H9 (cell line): ENCODE measurements at regions not wholly inside any gene's neighbourhood (a gene's known extent, or its start where the extent isn't known, plus 50 kb on each side); places are given as distances from the start of the nearest gene placed in this dataset.

ENCODE experiments used
- DNase-seq: peaks from one replicate; pipeline ENCODE4 v3.0.0-alpha.2; 2017
- H2AFZ ChIP-seq: one replicate; pipeline ENCODE4 v1.6.1; 2013; ENCODE audit warnings: mild to moderate bottlenecking, low read length, control low read depth, moderate library complexity
- H2AK5ac ChIP-seq: 2 replicates; pipeline ENCODE4 v1.6.1; 2013; ENCODE audit warnings: low read length, control low read depth, mixed read lengths; ENCODE audit not compliant: insufficient read length
- H2BK120ac ChIP-seq: one replicate; pipeline ENCODE4 v1.6.1; 2013; ENCODE audit warnings: low read depth, mild to moderate bottlenecking, low read length, control low read depth, inconsistent platforms; ENCODE audit not compliant: poor library complexity, severe bottlenecking
- H2BK12ac ChIP-seq: 2 replicates; pipeline ENCODE4 v1.6.1; 2013; ENCODE audit warnings: low read length, control low read depth, mixed read lengths, low read depth; ENCODE audit not compliant: insufficient read length
- H2BK15ac ChIP-seq: 2 replicates; pipeline ENCODE4 v1.6.1; 2013; ENCODE audit warnings: low read depth, low read length, control low read depth
- H2BK20ac ChIP-seq: one replicate; pipeline ENCODE4 v1.6.1; 2013; ENCODE audit warnings: low read depth, mild to moderate bottlenecking, low read length, control low read depth, inconsistent platforms; ENCODE audit not compliant: poor library complexity, severe bottlenecking
- H2BK5ac ChIP-seq: 2 replicates; pipeline ENCODE4 v1.6.1; 2013; ENCODE audit warnings: low read length, control low read depth, mixed read lengths; ENCODE audit not compliant: insufficient read length
- H3K14ac ChIP-seq: 2 replicates; pipeline ENCODE4 v1.6.1; 2013; ENCODE audit warnings: low read length, control low read depth; ENCODE audit not compliant: insufficient read depth
- H3K18ac ChIP-seq: 2 replicates; pipeline ENCODE4 v1.6.1; 2013; ENCODE audit warnings: low read depth, mild to moderate bottlenecking, mixed read lengths, low read length, control low read depth; ENCODE audit not compliant: insufficient read length
- H3K23ac ChIP-seq: 2 replicates; pipeline ENCODE4 v1.6.1; 2013; ENCODE audit warnings: low read length, control low read depth, mixed read lengths, low read depth; ENCODE audit not compliant: insufficient read length
- H3K23me2 ChIP-seq: 2 replicates; pipeline ENCODE4 v1.6.1; 2013; ENCODE audit warnings: low read depth, mild to moderate bottlenecking, mixed read lengths, low read length, control low read depth; ENCODE audit not compliant: insufficient read length, poor library complexity, severe bottlenecking
- H3K27ac ChIP-seq: 2 replicates; pipeline ENCODE4 v1.5.1; 2013; ENCODE audit warnings: low read length, control low read depth, mixed read lengths, low read depth; ENCODE audit not compliant: insufficient read length
- H3K27me3 ChIP-seq: 2 replicates; pipeline ENCODE4 v1.6.1; 2013; ENCODE audit warnings: low read length, control low read depth, inconsistent platforms; ENCODE audit not compliant: insufficient read depth
- H3K4ac ChIP-seq: 2 replicates; pipeline ENCODE4 v1.6.1; 2013; ENCODE audit warnings: low read depth, mild to moderate bottlenecking, control low read depth, inconsistent platforms, low read length, moderate library complexity
- H3K4me1 ChIP-seq: 2 replicates; pipeline ENCODE4 v1.6.1; 2013; ENCODE audit warnings: low read length, control low read depth, inconsistent platforms; ENCODE audit not compliant: insufficient read depth
- H3K4me2 ChIP-seq: 2 replicates; pipeline ENCODE4 v1.6.1; 2013; ENCODE audit warnings: low read length, control low read depth, mixed read lengths; ENCODE audit not compliant: insufficient read length, insufficient read depth
- H3K56ac ChIP-seq: 2 replicates; pipeline ENCODE4 v1.6.1; 2013; ENCODE audit warnings: low read depth, mild to moderate bottlenecking, mixed read lengths, low read length, control low read depth; ENCODE audit not compliant: insufficient read length
- H3K79me1 ChIP-seq: 2 replicates; pipeline ENCODE4 v1.6.1; 2013; ENCODE audit warnings: low read depth, mild to moderate bottlenecking, moderate library complexity, low read length, control low read depth, inconsistent platforms; ENCODE audit not compliant: insufficient read depth, poor library complexity, severe bottlenecking
- H3K79me2 ChIP-seq: 2 replicates; pipeline ENCODE4 v1.6.1; 2013; ENCODE audit warnings: low read length, control low read depth, inconsistent platforms; ENCODE audit not compliant: insufficient read depth
- H3K9ac ChIP-seq: 2 replicates; pipeline ENCODE4 v1.6.1; 2013; ENCODE audit warnings: low read length, control low read depth, mixed read lengths; ENCODE audit not compliant: insufficient read length; ENCODE audit errors: extremely low read depth
- H3K9me3 ChIP-seq: one replicate; pipeline ENCODE4 v1.6.1; 2013; ENCODE audit warnings: low read depth, low read length, inconsistent platforms; ENCODE audit not compliant: control insufficient read depth
- H3T11ph ChIP-seq: one replicate; pipeline ENCODE4 v1.6.1; 2013; ENCODE audit warnings: mild to moderate bottlenecking, low read length, control low read depth, inconsistent platforms
- H4K20me1 ChIP-seq: one replicate; pipeline ENCODE4 v1.6.1; 2013; ENCODE audit not compliant: control insufficient read depth, insufficient read length, insufficient read depth
- H4K5ac ChIP-seq: 2 replicates; pipeline ENCODE4 v1.6.1; 2013; ENCODE audit warnings: low read depth, mild to moderate bottlenecking, mixed read lengths, low read length, control low read depth; ENCODE audit not compliant: insufficient read length
- H4K8ac ChIP-seq: replicated peaks from 2 replicates; pipeline ENCODE4 v1.6.1; 2013; ENCODE audit warnings: low read length, control low read depth, mixed read lengths, low read depth; ENCODE audit not compliant: insufficient read length
- H4K91ac ChIP-seq: 2 replicates; pipeline ENCODE4 v1.6.1; 2013; ENCODE audit warnings: low read depth, mild to moderate bottlenecking, moderate library complexity, mixed read lengths, low read length, control low read depth; ENCODE audit not compliant: insufficient read length
- H3K27ac Mint-ChIP-seq, 3 experiments: 2 replicates in 2 of 3; 3 replicates in 1 of 3; pipeline ENCODE4 v1.8.0; 2020 to 2021; ENCODE audit warnings: mixed read lengths in 3 of 3, mild to moderate bottlenecking in 1 of 3, moderate library complexity in 1 of 3
- H3K27me3 Mint-ChIP-seq: 2 replicates; pipeline ENCODE4 v1.8.0; 2021; ENCODE audit warnings: low read depth, mild to moderate bottlenecking, moderate library complexity, mixed read lengths
- H3K36me3 Mint-ChIP-seq, 3 experiments: 2 replicates in 2 of 3; 3 replicates in 1 of 3; pipeline ENCODE4 v1.8.0; 2020 to 2021; ENCODE audit warnings: low read depth in 3 of 3, mixed read lengths in 3 of 3; ENCODE audit not compliant: insufficient read depth in 1 of 3
- H3K4me1 Mint-ChIP-seq, 2 experiments: 2 replicates each; pipeline ENCODE4 v1.8.0; 2020; ENCODE audit warnings: mixed read lengths in 2 of 2
- H3K4me3 Mint-ChIP-seq, 2 experiments: 2 replicates in 1 of 2; 3 replicates in 1 of 2; pipeline ENCODE4 v1.8.0; 2020 to 2021; ENCODE audit warnings: mild to moderate bottlenecking in 2 of 2, mixed read lengths in 2 of 2, moderate library complexity in 1 of 2
- H3K9me3 Mint-ChIP-seq, 2 experiments: 2 replicates in 1 of 2; 3 replicates in 1 of 2; pipeline ENCODE4 v1.8.0; 2020; ENCODE audit warnings: mild to moderate bottlenecking in 2 of 2, mixed read lengths in 2 of 2, moderate library complexity in 1 of 2
- WGBS: extraction: QIAGEN DNeasy Blood & Tissue Kit; methylation state at CpG from one replicate; pipeline ENCODE4 v1.1.7; 2013; ENCODE audit warnings: missing lambda C conversion rate, low lambda C conversion rate, mixed read lengths; ENCODE audit not compliant: insufficient read length; ENCODE audit errors: extremely low coverage; 5-methylcytosine and 5-hydroxymethylcytosine counted together
- TF ChIP-seq, protein P1 (sequence below): fragments of 200-600 bp; sonication (generic); conservative IDR thresholded peaks from 3 replicates; pipeline ENCODE4 v1.8.0; 2021; ENCODE audit warnings: antibody characterized with exemption, mild to moderate bottlenecking

DNA sequence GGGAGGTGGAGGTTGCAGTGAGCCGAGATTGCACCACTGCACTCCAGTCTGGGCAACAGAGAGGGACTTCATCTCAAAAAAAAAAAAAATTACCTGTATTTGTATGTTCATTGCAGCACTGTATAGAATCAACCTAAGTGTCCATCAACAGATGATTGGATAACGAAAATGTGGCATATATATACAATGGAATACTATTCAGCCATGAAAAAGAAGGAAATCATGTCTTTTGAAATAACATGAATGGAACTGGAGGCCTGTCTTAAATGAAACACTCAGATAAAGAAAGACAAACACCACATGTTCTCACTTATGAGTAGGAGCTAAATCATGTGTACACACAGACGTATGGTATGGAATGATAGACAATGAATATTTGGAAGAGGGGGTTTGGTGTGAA is 59.4 kb upstream of the MEF2A start:
- H3K27ac ChIP-seq: no peak overlapping the region
- H3T11ph ChIP-seq: no peak overlapping the region
- TF ChIP-seq, protein P1, sequence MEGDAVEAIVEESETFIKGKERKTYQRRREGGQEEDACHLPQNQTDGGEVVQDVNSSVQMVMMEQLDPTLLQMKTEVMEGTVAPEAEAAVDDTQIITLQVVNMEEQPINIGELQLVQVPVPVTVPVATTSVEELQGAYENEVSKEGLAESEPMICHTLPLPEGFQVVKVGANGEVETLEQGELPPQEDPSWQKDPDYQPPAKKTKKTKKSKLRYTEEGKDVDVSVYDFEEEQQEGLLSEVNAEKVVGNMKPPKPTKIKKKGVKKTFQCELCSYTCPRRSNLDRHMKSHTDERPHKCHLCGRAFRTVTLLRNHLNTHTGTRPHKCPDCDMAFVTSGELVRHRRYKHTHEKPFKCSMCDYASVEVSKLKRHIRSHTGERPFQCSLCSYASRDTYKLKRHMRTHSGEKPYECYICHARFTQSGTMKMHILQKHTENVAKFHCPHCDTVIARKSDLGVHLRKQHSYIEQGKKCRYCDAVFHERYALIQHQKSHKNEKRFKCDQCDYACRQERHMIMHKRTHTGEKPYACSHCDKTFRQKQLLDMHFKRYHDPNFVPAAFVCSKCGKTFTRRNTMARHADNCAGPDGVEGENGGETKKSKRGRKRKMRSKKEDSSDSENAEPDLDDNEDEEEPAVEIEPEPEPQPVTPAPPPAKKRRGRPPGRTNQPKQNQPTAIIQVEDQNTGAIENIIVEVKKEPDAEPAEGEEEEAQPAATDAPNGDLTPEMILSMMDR: no peak
- no peak overlapping the region for H2BK20ac ChIP-seq
- Mint-ChIP-seq H3K36me3 (no peaks in the 10 kb centered on the region), H3K4me1 (peaks cover 4 to 6% of the 10 kb centered on the region in 2 experiments; a peak in 3 of 4 replicates), H3K27me3 (peaks cover 2% of the 10 kb centered on the region), H3K27ac (no peak overlapping the region), H3K9me3 (no peaks in the 10 kb centered on the region; a peak in 2 of 5 replicates), H3K4me3 (no peak overlapping the region; a peak in 1 of 5 replicates)
- no peaks in the 10 kb centered on the region for H3K27me3 ChIP-seq
- H2BK120ac ChIP-seq: no peak overlapping the region
- H3K14ac ChIP-seq: no peak overlapping the region
- no peak overlapping the region for H3K4me2 ChIP-seq
- H4K5ac ChIP-seq: no peak overlapping the region
- WGBS: 100% methylated on average over 1 of the region's 3 CpGs
- H4K20me1 ChIP-seq: no peaks in the 10 kb centered on the region
- no peak overlapping the region for H2BK15ac ChIP-seq
- DNase-seq: no peak
- no peak overlapping the region for H3K4ac ChIP-seq
- no peak overlapping the region for H2BK5ac ChIP-seq
- no peak overlapping the region for H4K8ac ChIP-seq
- H3K79me1 ChIP-seq: no peaks in the 10 kb centered on the region
- no peak overlapping the region for H3K9ac ChIP-seq
- no peaks in the 10 kb centered on the region for H3K9me3 ChIP-seq
- H2AFZ ChIP-seq: no peak overlapping the region
- H2AK5ac ChIP-seq: no peak overlapping the region
- no peaks in the 10 kb centered on the region for H3K23me2 ChIP-seq
- no peak overlapping the region for H2BK12ac ChIP-seq
- H3K79me2 ChIP-seq: no peaks in the 10 kb centered on the region
- no peak overlapping the region for H3K56ac ChIP-seq
- H3K4me1 ChIP-seq: no peaks in the 10 kb centered on the region
- no peak overlapping the region for H3K18ac ChIP-seq
- no peak overlapping the region for H4K91ac ChIP-seq
- H3K23ac ChIP-seq: no peak overlapping the region
